Neural cell (in vitro differentiated cells): ENCODE measurements at regions not wholly inside any gene's neighbourhood (a gene's known extent, or its start where the extent isn't known, plus 50 kb on each side); places are given as distances from the start of the nearest gene placed in this dataset.

Experiments
- H2AFZ ChIP-seq: fragments of 200-600, 300-800 bp; sonication (generic), shearing (Covaris generic); 2 replicates; pipeline ENCODE4 v1.6.0; 2014; ENCODE audit warnings: low read depth, mild to moderate bottlenecking, antibody characterized with exemption, low read length, moderate library complexity
- H3F3A ChIP-seq: fragments of 200-600 bp; shearing (Covaris generic); 2 replicates; pipeline ENCODE4 v1.6.1; 2016; ENCODE audit warnings: mild to moderate bottlenecking, moderate library complexity, mixed read lengths, antibody characterized with exemption, low read length; ENCODE audit not compliant: insufficient read depth, poor library complexity, severe bottlenecking
- H3K27ac ChIP-seq: fragments of 200-600, 300-800 bp; sonication (generic), shearing (Covaris generic); 2 replicates; pipeline ENCODE4 v1.5.1; 2014; ENCODE audit warnings: mild to moderate bottlenecking, low read length, moderate library complexity
- H3K27me3 ChIP-seq: fragments of 300-800, 200-600 bp; sonication (generic), shearing (Covaris generic); 2 replicates; pipeline ENCODE4 v1.6.0; 2014; ENCODE audit warnings: mild to moderate bottlenecking, low read depth, low read length, moderate library complexity; ENCODE audit not compliant: insufficient read depth
- H3K36me3 ChIP-seq: fragments of 300-800, 200-600 bp; sonication (generic), shearing (Covaris generic); 2 replicates; pipeline ENCODE4 v1.5.1; 2014; ENCODE audit warnings: mild to moderate bottlenecking, antibody characterized with exemption, low read length, moderate library complexity; ENCODE audit not compliant: insufficient read depth
- H3K4me2 ChIP-seq: fragments of 300-800, 200-600 bp; sonication (generic), shearing (Covaris generic); 2 replicates; pipeline ENCODE4 v1.6.0; 2014; ENCODE audit warnings: mild to moderate bottlenecking, low read length
- H3K4me3 ChIP-seq: fragments of 300-800, 200-600 bp; sonication (generic), shearing (Covaris generic); 2 replicates; pipeline ENCODE4 v1.5.1; 2014; ENCODE audit warnings: mild to moderate bottlenecking, low read length, moderate library complexity
- H3K79me2 ChIP-seq: fragments of 200-600 bp; shearing (Covaris generic); replicated peaks from 2 replicates; pipeline ENCODE4 v1.6.0; 2014; ENCODE audit warnings: mild to moderate bottlenecking, low read length, moderate library complexity; ENCODE audit not compliant: insufficient read depth
- H3K9ac ChIP-seq: fragments of 300-800, 200-600 bp; sonication (generic), shearing (Covaris generic); 2 replicates; pipeline ENCODE4 v1.6.1; 2016; ENCODE audit warnings: mild to moderate bottlenecking, low read length, mixed read lengths
- H3K9me2 ChIP-seq: fragments of 200-600 bp; shearing (Covaris generic); 2 replicates; pipeline ENCODE4 v1.6.1; 2016; ENCODE audit warnings: mild to moderate bottlenecking, low read length, mixed read lengths; ENCODE audit not compliant: insufficient read depth
- H3K9me3 ChIP-seq: fragments of 200-600, 300-800 bp; sonication (generic), shearing (Covaris generic); 2 replicates; pipeline ENCODE4 v1.6.1; 2016; ENCODE audit warnings: mild to moderate bottlenecking, mixed run types, low read length, moderate library complexity, mixed read lengths
- H4K20me1 ChIP-seq: fragments of 200-600 bp; shearing (Covaris generic); 2 replicates; pipeline ENCODE4 v1.6.1; 2016; ENCODE audit warnings: mild to moderate bottlenecking, mixed run types; ENCODE audit not compliant: insufficient read depth
- CTCF ChIP-seq: fragments of 450-650 bp; IDR thresholded peaks from 2 replicates; pipeline ENCODE4 v1.5.1; 2014; ENCODE audit warnings: antibody characterized with exemption, mild to moderate bottlenecking, moderate library complexity; ENCODE audit not compliant: poor library complexity, severe bottlenecking
- EP300 ChIP-seq: fragments of 450-650 bp; conservative IDR thresholded peaks from 2 replicates; pipeline ENCODE4 v1.6.1; 2014; ENCODE audit warnings: antibody characterized with exemption, mild to moderate bottlenecking, moderate library complexity; ENCODE audit not compliant: poor library complexity, severe bottlenecking
- EZH2 ChIP-seq: fragments of 200-600, 300-800 bp; shearing (Covaris generic), sonication (generic); IDR thresholded peaks from 2 replicates; pipeline ENCODE4 v1.6.1; 2014; ENCODE audit warnings: antibody characterized with exemption, low read length, borderline replicate concordance, mild to moderate bottlenecking; ENCODE audit not compliant: insufficient read depth, poor library complexity, severe bottlenecking
- MXI1 ChIP-seq: fragments of 450-650 bp; conservative IDR thresholded peaks from 2 replicates; pipeline ENCODE4 v1.6.1; 2014; ENCODE audit warnings: antibody characterized with exemption, mild to moderate bottlenecking; ENCODE audit not compliant: poor library complexity, severe bottlenecking
- POLR2AphosphoS5 ChIP-seq: IDR thresholded peaks from 2 replicates; pipeline ENCODE4 v1.6.1; 2012
- RAD21 ChIP-seq: fragments of 450-650 bp; conservative IDR thresholded peaks from 2 replicates; pipeline ENCODE4 v1.6.1; 2014; ENCODE audit warnings: antibody characterized with exemption, mild to moderate bottlenecking, moderate library complexity
- REST ChIP-seq: IDR thresholded peaks from 2 replicates; pipeline ENCODE4 v1.6.1; 2012; ENCODE audit warnings: borderline replicate concordance
- SMC3 ChIP-seq: fragments of 450-650 bp; conservative IDR thresholded peaks from 2 replicates; pipeline ENCODE4 v1.6.1; 2014; ENCODE audit warnings: antibody characterized with exemption, mild to moderate bottlenecking, moderate library complexity; ENCODE audit not compliant: poor library complexity
- TAF1 ChIP-seq: IDR thresholded peaks from 2 replicates; pipeline ENCODE4 v1.6.1; 2012; ENCODE audit warnings: low read depth

- H3K27ac ChIP-seq, result no peak overlapping the region
- no peaks in the 10 kb centered on the region for H3K36me3 ChIP-seq
- no peaks in the 10 kb centered on the region for H3F3A ChIP-seq
- TF ChIP-seq TAF1, result no peak
- no peak for TF ChIP-seq CTCF
- TF ChIP-seq EP300, result no peak
- no peak for TF ChIP-seq MXI1
- no peak for TF ChIP-seq SMC3
- TF ChIP-seq POLR2AphosphoS5, result no peak
- TF ChIP-seq RAD21, result no peak
- TF ChIP-seq REST, result no peak
- no peak for TF ChIP-seq EZH2
- H3K9ac ChIP-seq, result no peak overlapping the region
- H3K9me3 ChIP-seq, result no peaks in the 10 kb centered on the region
- no peaks in the 10 kb centered on the region for H4K20me1 ChIP-seq
- H3K9me2 ChIP-seq, result no peaks in the 10 kb centered on the region
- no peak overlapping the region for H2AFZ ChIP-seq
- H3K4me2 ChIP-seq, result no peak overlapping the region
- no peaks in the 10 kb centered on the region for H3K27me3 ChIP-seq
- H3K4me3 ChIP-seq, result no peak overlapping the region
- no peaks in the 10 kb centered on the region for H3K79me2 ChIP-seq
Observed at GRCh38 chr15:79549196-79549595, 117.1 kb downstream of the MINAR1 start.

GRCh38 chr15:79560384-79560783 is 128.2 kb downstream of the MINAR1 start:
- TF ChIP-seq EZH2 (no peak), REST (no peak), RAD21 (no peak), EP300 (no peak), SMC3 (no peak), CTCF (no peak), MXI1 (no peak), TAF1 (no peak), POLR2AphosphoS5 (no peak)
- no peak overlapping the region for H3K4me3 ChIP-seq
- H3K9ac ChIP-seq, result no peak overlapping the region
- no peak overlapping the region for H3K27ac ChIP-seq
- H4K20me1 ChIP-seq, result no peaks in the 10 kb centered on the region
- H3K27me3 ChIP-seq, result no peaks in the 10 kb centered on the region
- H3K79me2 ChIP-seq, result no peaks in the 10 kb centered on the region
- no peak overlapping the region for H2AFZ ChIP-seq
- H3K36me3 ChIP-seq, result no peaks in the 10 kb centered on the region
- no peaks in the 10 kb centered on the region for H3F3A ChIP-seq
- no peaks in the 10 kb centered on the region for H3K9me3 ChIP-seq
- H3K9me2 ChIP-seq, result no peaks in the 10 kb centered on the region
- H3K4me2 ChIP-seq, result no peak overlapping the region
